ENCODE measurements at regions not wholly inside any gene's neighbourhood (a gene's known extent, or its start where the extent isn't known, plus 50 kb on each side); places are given as distances from the start of the nearest gene placed in this dataset.

- peaks cover 0 to 1% of the 10 kb centered on the region in 2 donors for H3K27me3 Mint-ChIP-seq
These were observed 607.8 kb downstream of the BNC2 start for GRCh38 chr9:16262477-16263261.

GRCh38 chr9:16265688-16266087 lies 604.8 kb downstream of the BNC2 start:
- no peak for DNase-seq
- Mint-ChIP-seq H3K9me3 (peaks cover 4 to 20% (median 14%) of the 10 kb centered on the region in 5 donors), H3K27ac (no peak overlapping the region), H3K4me1 (no peaks in the 10 kb centered on the region), H3K4me3 (no peak overlapping the region), H3K27me3 (peaks cover 0 to 1% of the 10 kb centered on the region in 2 donors), H3K36me3 (no peaks in the 10 kb centered on the region)
- Histone ChIP-seq H3K9me3 (ENCODE audit: low read length) (no peaks in the 10 kb centered on the region), H3K4me3 (ENCODE audit: low read length) (no peak overlapping the region), H3K27ac (ENCODE audit: low read depth, low read length) (no peak overlapping the region), H3K27me3 (ENCODE audit: insufficient read depth, low read length, poor library complexity, severe bottlenecking) (no peaks in the 10 kb centered on the region), H3K36me3 (ENCODE audit: insufficient read depth, low read length) (no peaks in the 10 kb centered on the region), H3K4me1 (ENCODE audit: insufficient read depth, low read length) (no peaks in the 10 kb centered on the region)
- POLR2A ChIA-PET: no interaction called here
- CTCF ChIA-PET: interaction anchor here (0.7 kb wide), 1 partner anchor 8 kb away, joined by 3 read pairs; no protein-coding TSS in a partner anchor

More at GRCh38 chr9:16262477-16263261, 607.8 kb downstream of the BNC2 start:
- CTCF ChIA-PET: no interaction called here
- Mint-ChIP-seq H3K36me3 (no peaks in the 10 kb centered on the region), H3K4me1 (no peaks in the 10 kb centered on the region), H3K4me3 (peak overlapping the region in 1 of 7 donors; percentile 37), H3K9me3 (peaks cover 3 to 21% (median 8%) of the 10 kb centered on the region in 5 donors), H3K27ac (no peak overlapping the region)
- Histone ChIP-seq H3K4me3 (ENCODE audit: low read length) (no peak overlapping the region), H3K9me3 (ENCODE audit: low read length) (no peaks in the 10 kb centered on the region), H3K36me3 (ENCODE audit: insufficient read depth, low read length) (no peaks in the 10 kb centered on the region), H3K27me3 (ENCODE audit: insufficient read depth, low read length, poor library complexity, severe bottlenecking) (no peaks in the 10 kb centered on the region), H3K27ac (ENCODE audit: low read depth, low read length) (no peak overlapping the region), H3K4me1 (ENCODE audit: insufficient read depth, low read length) (no peaks in the 10 kb centered on the region)
- POLR2A ChIA-PET: no interaction called here
- no peak for DNase-seq

- no peak overlapping the region for H3K4me3 Mint-ChIP-seq
- Histone ChIP-seq H3K4me3 (ENCODE audit: low read length) (no peak overlapping the region), H3K9me3 (ENCODE audit: low read length) (no peaks in the 10 kb centered on the region), H3K4me1 (ENCODE audit: insufficient read depth, low read length) (no peaks in the 10 kb centered on the region), H3K36me3 (ENCODE audit: insufficient read depth, low read length) (no peaks in the 10 kb centered on the region), H3K27ac (ENCODE audit: low read depth, low read length) (no peak overlapping the region), H3K27me3 (ENCODE audit: insufficient read depth, low read length, poor library complexity, severe bottlenecking) (no peaks in the 10 kb centered on the region)
- no peaks in the 10 kb centered on the region for H3K36me3 Mint-ChIP-seq
- H3K27me3 Mint-ChIP-seq: peaks cover 0 to 1% of the 10 kb centered on the region in 2 donors
- no peaks in the 10 kb centered on the region for H3K4me1 Mint-ChIP-seq
- no peak for DNase-seq
- H3K27ac Mint-ChIP-seq: no peak overlapping the region
- H3K9me3 Mint-ChIP-seq: peaks cover 4 to 20% (median 11%) of the 10 kb centered on the region in 5 donors
- ChIA-PET POLR2A (no interaction called here), CTCF (interaction anchor here (1.2 kb wide), 1 partner anchor 10 kb away, joined by 3 read pairs; no protein-coding TSS in a partner anchor)
These were observed 603.7 kb downstream of the BNC2 start for GRCh38 chr9:16266648-16267276.

- no peaks in the 10 kb centered on the region for H3K9me3 ChIP-seq (ENCODE audit: low read length)
- no peaks in the 10 kb centered on the region for H3K4me1 ChIP-seq (ENCODE audit: insufficient read depth, low read length)
- peaks cover 4 to 18% (median 11%) of the 10 kb centered on the region in 5 donors for H3K9me3 Mint-ChIP-seq
- no peaks in the 10 kb centered on the region for H3K4me1 Mint-ChIP-seq
- no peak overlapping the region for H3K4me3 ChIP-seq (ENCODE audit: low read length)
- no peak overlapping the region for H3K27ac ChIP-seq (ENCODE audit: low read depth, low read length)
- CTCF ChIA-PET: interaction anchor here (1.2 kb wide), 1 partner anchor 11 kb away, joined by 3 read pairs; no protein-coding TSS in a partner anchor
- peak overlapping the region in 1 of 7 donors; percentile 22 for H3K4me3 Mint-ChIP-seq
- DNase-seq: no peak
- peaks cover 0 to 1% of the 10 kb centered on the region in 2 donors for H3K27me3 Mint-ChIP-seq
- no peaks in the 10 kb centered on the region for H3K27me3 ChIP-seq (ENCODE audit: insufficient read depth, low read length, poor library complexity, severe bottlenecking)
- POLR2A ChIA-PET: no interaction called here
- no peak overlapping the region for H3K27ac Mint-ChIP-seq
- no peaks in the 10 kb centered on the region for H3K36me3 ChIP-seq (ENCODE audit: insufficient read depth, low read length)
- H3K36me3 Mint-ChIP-seq: no peaks in the 10 kb centered on the region
These were observed 603.0 kb downstream of the BNC2 start for GRCh38 chr9:16267281-16268066.

- no peaks in the 10 kb centered on the region for H3K4me1 ChIP-seq (ENCODE audit: insufficient read depth, low read length)
- no peaks in the 10 kb centered on the region for H3K9me3 ChIP-seq (ENCODE audit: low read length)
- no peaks in the 10 kb centered on the region for H3K4me1 Mint-ChIP-seq
- H3K27me3 Mint-ChIP-seq: peaks cover 0 to 1% of the 10 kb centered on the region in 2 donors
- H3K4me3 Mint-ChIP-seq: no peak overlapping the region
- H3K9me3 Mint-ChIP-seq: peaks cover 4 to 18% (median 12%) of the 10 kb centered on the region in 5 donors
- H3K36me3 ChIP-seq (ENCODE audit: insufficient read depth, low read length): no peaks in the 10 kb centered on the region
- H3K27ac Mint-ChIP-seq: no peak overlapping the region
- no peak overlapping the region for H3K27ac ChIP-seq (ENCODE audit: low read depth, low read length)
- DNase-seq: no peak
- CTCF ChIA-PET: interaction anchor here (1.2 kb wide), 1 partner anchor 11 kb away, joined by 3 read pairs; no protein-coding TSS in a partner anchor
- H3K4me3 ChIP-seq (ENCODE audit: low read length): no peak overlapping the region
- POLR2A ChIA-PET: no interaction called here
- H3K36me3 Mint-ChIP-seq: no peaks in the 10 kb centered on the region
- H3K27me3 ChIP-seq (ENCODE audit: insufficient read depth, low read length, poor library complexity, severe bottlenecking): no peaks in the 10 kb centered on the region
These were observed 602.2 kb downstream of the BNC2 start for GRCh38 chr9:16268067-16268881.

- Mint-ChIP-seq H3K27ac (no peak overlapping the region), H3K9me3 (peaks cover 3 to 20% (median 8%) of the 10 kb centered on the region in 5 donors), H3K27me3 (no peaks in the 10 kb centered on the region), H3K4me3 (no peak overlapping the region), H3K4me1 (no peaks in the 10 kb centered on the region), H3K36me3 (no peaks in the 10 kb centered on the region)
- no peak for DNase-seq
- H3K27ac ChIP-seq (ENCODE audit: low read depth, low read length): no peak overlapping the region
- no peaks in the 10 kb centered on the region for H3K36me3 ChIP-seq (ENCODE audit: insufficient read depth, low read length)
- POLR2A ChIA-PET: no interaction called here
- CTCF ChIA-PET: no interaction called here
- no peaks in the 10 kb centered on the region for H3K9me3 ChIP-seq (ENCODE audit: low read length)
- H3K4me1 ChIP-seq (ENCODE audit: insufficient read depth, low read length): no peaks in the 10 kb centered on the region
- no peak overlapping the region for H3K4me3 ChIP-seq (ENCODE audit: low read length)
- H3K27me3 ChIP-seq (ENCODE audit: insufficient read depth, low read length, poor library complexity, severe bottlenecking): no peaks in the 10 kb centered on the region
These were observed 598.5 kb downstream of the BNC2 start for GRCh38 chr9:16271967-16272366.

GRCh38 chr9:16272776-16273175 lies 597.7 kb downstream of the BNC2 start:
- H3K27me3 ChIP-seq (ENCODE audit: insufficient read depth, low read length, poor library complexity, severe bottlenecking): no peaks in the 10 kb centered on the region
- CTCF ChIA-PET: no interaction called here
- H3K4me1 ChIP-seq (ENCODE audit: insufficient read depth, low read length): no peaks in the 10 kb centered on the region
- peaks cover 3 to 19% (median 8%) of the 10 kb centered on the region in 5 donors for H3K9me3 Mint-ChIP-seq
- no peak overlapping the region for H3K27ac ChIP-seq (ENCODE audit: low read depth, low read length)
- no peaks in the 10 kb centered on the region for H3K9me3 ChIP-seq (ENCODE audit: low read length)
- DNase-seq: no peak
- no peak overlapping the region for H3K4me3 ChIP-seq (ENCODE audit: low read length)
- H3K27ac Mint-ChIP-seq: no peak overlapping the region
- no peaks in the 10 kb centered on the region for H3K36me3 ChIP-seq (ENCODE audit: insufficient read depth, low read length)
- no peak overlapping the region for H3K4me3 Mint-ChIP-seq
- H3K4me1 Mint-ChIP-seq: no peaks in the 10 kb centered on the region
- POLR2A ChIA-PET: no interaction called here
- no peaks in the 10 kb centered on the region for H3K27me3 Mint-ChIP-seq
- H3K36me3 Mint-ChIP-seq: no peaks in the 10 kb centered on the region

Data from CD8-positive, alpha-beta memory T cell (primary cell).